HG02610 (cell line): ENCODE measurements at regions not wholly inside any gene's neighbourhood (a gene's known extent, or its start where the extent isn't known, plus 50 kb on each side); places are given as distances from the start of the nearest gene placed in this dataset.
"Not testable (repeated sequence)": the region's sequence is repeated elsewhere in the genome, so short reads cannot be mapped to it uniquely, and the experiment has no call there.

Experiments used
- ATAC-seq: cut with Tn5 transposase; IDR thresholded peaks from one replicate; pipeline ENCODE4 v1.9.1; 2021; ENCODE audit warnings: mild to moderate bottlenecking, moderate library complexity; ENCODE audit not compliant: unreplicated experiment

DNA sequence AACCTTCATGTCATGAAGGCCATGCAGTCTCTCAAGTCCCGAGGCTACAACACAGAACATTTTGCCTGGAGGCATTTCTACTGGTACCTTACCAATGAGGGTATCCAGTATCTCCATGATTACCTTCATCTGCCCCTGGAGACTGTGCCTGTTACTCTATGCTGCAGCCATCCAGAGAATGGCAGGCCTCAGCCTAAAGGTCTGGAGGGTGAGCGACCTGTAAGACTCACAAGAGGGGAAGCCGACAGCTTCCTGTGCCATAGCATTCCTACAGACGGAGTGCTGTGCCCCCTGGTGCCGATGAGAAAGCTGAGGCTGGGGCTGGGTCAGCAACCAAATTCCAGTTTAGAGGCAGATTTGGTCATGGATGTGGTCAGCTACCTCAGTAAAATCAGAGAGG, 51.3 kb upstream of the CADPS start:
- no peak for ATAC-seq

GRCh38 chr3:62928256-62928655, 53.0 kb upstream of the CADPS start:
- no peak for ATAC-seq

GRCh38 chr3:62929771-62930170, 54.6 kb upstream of the CADPS start:
- ATAC-seq, result no peak

GRCh38 chr3:62935793-62936192, 60.6 kb upstream of the CADPS start:
- ATAC-seq, result no peak

DNA sequence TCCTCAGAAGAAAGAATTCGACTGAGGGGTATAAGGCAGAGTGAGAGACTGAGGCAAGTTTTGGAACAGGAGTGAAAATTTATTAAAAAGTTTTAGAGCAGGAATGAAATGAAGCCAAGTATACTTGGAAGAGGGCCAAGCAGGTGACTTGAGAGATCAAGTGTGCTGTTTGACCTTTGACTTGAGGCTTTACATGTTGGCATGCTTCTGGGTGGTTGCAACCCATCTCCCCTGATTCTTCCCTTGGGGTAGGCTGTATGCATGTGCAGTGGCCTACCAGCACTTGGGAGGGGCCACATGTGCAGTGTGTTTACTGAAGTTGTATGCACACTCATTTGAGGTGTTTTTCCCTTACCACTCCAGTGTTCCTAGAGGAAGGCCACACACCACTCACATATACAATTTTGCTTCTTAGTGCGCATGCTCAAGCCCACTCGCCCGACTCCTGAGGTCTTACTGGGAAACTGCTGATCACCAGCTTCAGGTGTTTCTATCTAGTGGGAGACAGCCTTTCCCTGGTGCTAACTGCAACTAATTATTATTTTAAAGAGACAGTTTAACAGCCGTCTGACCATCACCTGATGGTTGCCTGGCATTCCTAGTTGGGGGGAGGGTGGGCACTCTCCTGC, 61.5 kb upstream of the CADPS start:
- ATAC-seq, result no peak

GRCh38 chr3:62938583-62938982, 63.4 kb upstream of the CADPS start:
- ATAC-seq, result no peak

DNA sequence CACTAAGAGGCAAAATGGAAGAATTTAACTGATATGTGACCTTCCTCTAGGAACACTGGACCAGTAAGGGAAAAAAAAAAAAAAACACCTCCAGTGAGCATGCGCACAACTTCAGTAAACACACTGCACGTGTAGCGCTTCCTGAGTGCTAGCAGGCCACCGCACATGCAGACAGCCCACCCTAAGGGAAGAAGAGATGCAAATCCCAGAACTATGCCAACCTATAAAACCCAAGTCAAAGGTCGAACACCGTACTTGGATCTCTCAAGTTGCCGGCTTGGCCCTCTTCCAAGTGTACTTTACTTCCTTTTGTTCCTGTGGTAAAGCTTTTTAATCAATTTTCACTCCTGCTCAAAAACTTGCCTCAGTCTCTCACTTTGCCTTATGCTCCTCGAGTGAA, 64.5 kb upstream of the CADPS start:
- no peak for ATAC-seq

GRCh38 chr3:62940771-62941563, 65.8 kb upstream of the CADPS start:
- no peak for ATAC-seq

DNA sequence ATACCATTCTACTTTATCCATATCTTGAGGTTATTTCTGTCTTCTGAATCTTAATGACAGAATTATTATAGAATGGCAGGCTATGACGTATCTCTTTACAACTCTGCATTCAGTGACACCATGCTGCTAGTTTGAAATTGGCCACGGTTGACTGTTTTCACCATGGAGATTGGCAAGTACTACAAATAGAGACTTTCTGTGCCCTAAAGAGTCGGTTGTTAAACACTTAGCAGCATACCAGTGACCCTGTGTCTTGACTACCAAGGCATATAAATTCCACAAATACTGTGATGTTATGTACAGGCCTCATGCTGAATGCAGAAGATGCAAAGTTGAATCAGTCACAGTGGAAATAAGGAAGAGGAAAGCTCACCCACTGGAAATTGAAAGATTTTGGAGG, 67.0 kb upstream of the CADPS start:
- ATAC-seq, result no peak

- no peak for ATAC-seq
Observed at GRCh38 chr3:62942764-62943163, 67.5 kb upstream of the CADPS start.

DNA sequence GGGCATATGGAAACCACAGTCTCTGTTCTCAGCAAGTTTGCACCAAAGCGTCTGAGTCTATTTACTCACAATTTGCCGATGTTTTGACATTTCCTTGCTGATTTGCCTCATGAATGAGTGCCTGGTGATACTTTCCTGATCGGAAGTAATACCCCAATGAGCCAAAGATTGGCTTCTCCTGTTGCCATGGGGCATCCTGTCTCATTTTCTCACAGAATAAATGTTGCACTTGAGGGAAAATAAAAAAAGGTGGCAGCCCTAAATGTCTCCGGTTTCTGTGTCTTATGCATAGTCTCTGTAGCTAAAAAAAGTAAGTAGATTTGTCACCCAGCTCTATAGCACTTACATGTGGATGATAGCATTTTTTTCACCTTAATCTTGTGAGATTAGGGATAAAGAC, 73.7 kb upstream of the CADPS start:
- ATAC-seq, result no peak

DNA sequence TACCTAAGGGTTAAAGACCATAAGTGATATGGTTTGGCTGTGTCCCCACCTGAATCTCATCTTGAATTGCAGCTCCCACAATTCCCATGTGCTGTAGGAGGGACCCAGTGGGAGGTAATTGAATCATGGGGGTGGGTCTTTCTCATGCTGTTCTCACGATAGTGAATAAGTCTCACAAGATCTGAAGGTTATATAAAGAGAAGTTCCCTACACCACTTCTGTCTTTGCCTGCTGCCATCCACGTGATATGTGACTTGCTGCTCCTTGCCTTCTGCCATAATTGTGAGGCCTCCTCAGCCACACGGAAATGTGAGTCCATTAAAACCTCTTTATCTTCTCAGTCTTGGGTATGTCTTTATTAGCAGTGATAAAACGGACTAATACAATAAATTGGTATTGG, 75.0 kb upstream of the CADPS start:
- no peak for ATAC-seq

DNA sequence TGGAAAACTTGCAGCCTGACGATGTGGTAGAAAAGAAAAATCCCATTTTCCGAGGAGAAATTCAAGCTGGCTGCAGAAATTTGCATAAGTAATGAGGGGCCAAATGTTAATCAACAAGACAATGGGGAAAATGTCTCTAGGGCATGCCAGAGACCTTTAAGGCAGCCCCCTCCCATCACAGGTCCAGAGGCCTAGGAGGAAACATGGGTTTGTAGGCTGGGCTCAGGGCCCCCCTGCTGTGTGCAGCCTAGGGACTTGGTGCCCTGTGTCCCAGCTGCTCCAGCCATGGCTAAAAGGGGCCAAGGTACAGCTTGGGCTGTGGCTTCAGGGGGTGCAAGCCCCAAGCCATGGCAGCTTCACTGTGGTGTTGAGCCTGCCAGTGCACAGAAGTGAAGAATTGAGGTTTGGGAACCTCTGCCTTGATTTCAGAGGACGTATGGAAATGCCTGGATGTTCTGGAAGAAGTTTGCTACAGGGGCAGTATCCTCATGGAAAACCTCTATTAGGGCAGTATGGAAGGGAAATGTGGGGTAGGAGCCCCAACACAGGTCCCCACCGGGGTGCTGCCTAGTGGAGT, 75.9 kb upstream of the CADPS start:
- ATAC-seq, result no peak

DNA sequence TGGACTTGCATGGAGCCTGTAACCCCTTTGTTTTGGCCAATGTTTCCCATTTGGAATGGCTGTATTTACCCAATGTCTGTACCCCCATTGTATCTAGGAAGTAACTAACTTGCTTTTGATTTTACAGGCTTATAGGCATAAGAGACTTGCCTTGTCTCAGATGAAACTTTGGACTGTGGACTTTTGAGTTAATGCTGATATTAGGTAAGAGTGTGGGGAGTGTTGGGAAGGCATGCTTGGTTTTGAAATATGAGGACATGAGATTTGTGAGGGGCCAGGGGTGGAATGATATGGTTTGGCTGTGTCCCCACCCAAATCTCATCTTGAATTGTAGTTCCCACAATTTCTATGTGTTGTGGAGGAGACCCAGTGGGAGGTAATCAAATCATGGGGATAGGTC, 76.7 kb upstream of the CADPS start:
- ATAC-seq, result not testable (repeated sequence)

DNA sequence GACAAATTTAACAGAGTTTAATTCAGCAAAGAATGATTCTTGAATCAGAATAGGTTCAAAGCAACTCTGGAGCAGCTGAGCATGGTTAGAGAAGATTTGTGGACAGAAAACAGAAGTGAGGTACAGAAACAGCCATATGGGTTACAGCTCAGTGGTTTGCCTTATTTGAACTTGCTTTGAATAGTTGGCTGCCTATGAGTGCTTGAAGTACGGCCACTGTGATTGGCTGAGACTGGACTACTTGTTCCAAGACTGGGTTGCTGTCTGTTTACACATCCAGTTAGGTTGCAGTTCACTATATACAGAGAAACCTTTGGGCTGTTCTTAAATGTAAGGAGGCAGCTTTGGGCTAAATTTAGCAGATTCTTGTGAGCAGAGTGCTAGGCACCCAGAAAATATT, 79.4 kb upstream of the CADPS start:
- ATAC-seq, result peak; percentile 58

DNA sequence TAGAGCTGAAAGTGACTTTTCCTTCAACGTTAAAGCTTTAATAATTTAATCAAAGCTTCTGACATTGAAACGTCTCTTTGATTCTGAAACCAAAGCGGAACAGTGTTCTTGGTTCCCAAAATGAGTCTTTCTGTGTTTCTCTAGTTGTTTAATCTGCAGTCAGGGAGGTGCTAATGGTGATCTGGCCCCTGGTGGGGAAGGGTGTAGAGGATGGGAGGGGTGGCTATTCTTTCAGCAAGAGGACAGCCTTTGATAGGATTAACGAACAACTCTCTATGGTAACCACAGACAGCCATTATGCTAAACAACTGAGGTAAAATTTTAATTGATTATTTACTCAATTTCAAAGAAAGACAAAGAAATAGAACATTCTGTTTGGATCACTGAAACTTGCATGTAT, 79.9 kb upstream of the CADPS start:
- ATAC-seq, result no peak

DNA sequence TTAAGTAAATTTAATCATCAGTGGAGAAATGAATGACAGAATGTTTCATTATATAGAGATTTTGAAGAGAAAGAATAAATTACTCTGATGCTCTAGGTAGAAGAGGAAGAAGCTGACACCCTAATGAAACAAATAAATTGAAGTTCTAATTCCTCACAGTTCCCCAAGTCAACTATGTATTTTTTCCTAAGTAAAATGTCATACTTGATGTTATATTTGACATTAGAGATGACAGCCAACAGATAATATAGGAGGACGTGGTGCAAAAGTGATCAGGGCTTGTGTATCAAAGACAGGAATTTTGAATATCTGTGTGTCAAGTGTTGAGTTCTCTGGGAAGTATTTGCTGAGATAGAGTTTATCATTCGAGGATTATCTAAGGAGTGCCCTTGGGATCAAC, 81.2 kb upstream of the CADPS start:
- ATAC-seq, result no peak

GRCh38 chr3:62961874-62962556, 86.8 kb upstream of the CADPS start:
- no peak for ATAC-seq

- no peak for ATAC-seq
Observed at GRCh38 chr3:62962714-62963113, 87.5 kb upstream of the CADPS start.

DNA sequence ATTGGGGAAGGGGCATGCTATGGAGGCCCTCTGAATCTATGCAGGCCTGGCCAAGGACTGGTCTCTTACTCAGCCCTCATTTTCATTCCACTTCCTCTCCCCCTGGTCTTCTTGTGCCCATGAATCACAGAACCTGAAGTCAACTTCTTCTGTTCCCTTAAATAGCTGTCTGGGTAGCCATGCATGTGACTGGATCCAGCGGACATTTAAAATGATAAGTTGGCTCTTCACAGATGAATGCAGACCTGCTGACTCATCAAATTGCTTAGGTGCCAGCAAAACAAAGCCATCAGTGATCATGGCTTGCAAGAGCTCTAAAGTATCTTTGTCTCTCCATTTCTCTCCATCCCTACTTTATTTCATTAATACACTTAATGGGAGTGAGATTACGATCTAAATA, 90.1 kb upstream of the CADPS start:
- ATAC-seq, result no peak

GRCh38 chr3:62968128-62968527, 92.9 kb upstream of the CADPS start:
- no peak for ATAC-seq

DNA sequence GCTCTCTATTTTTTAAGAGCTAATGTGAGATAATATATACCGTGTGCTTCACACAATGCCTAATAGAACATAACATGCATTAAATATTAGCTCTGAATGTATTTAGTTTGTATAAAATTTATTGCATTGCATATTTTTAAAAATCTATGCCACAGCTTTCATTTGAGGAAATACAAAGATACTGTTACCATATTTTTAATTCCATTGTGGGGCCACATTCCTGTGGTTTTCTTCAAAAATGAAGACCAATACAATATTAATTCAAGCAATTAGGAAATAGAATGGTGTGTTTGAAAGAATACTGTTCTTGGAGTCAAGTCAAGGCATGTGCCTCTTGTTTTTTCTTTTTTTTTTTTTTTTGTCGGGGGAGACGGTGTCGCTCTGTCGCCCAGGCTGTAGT, 95.4 kb upstream of the CADPS start:
- ATAC-seq, result no peak
